GM23338 (cell line): ENCODE measurements at regions not wholly inside any gene's neighbourhood (a gene's known extent, or its start where the extent isn't known, plus 50 kb on each side); places are given as distances from the start of the nearest gene placed in this dataset.

Experiments
- CREB1 ChIP-seq: fragments of 250-450 bp; sonication (Bioruptor Pico); IDR thresholded peaks from 2 replicates; pipeline ENCODE4 v1.5.0; 2020; ENCODE audit warnings: low read depth, mild to moderate bottlenecking, moderate library complexity
- EZH2 ChIP-seq: fragments of 200-600 bp; sonication (generic); IDR thresholded peaks from one replicate; pipeline ENCODE4 v1.8.0; 2017; ENCODE audit warnings: antibody characterized with exemption, mild to moderate bottlenecking, low read depth; ENCODE audit not compliant: unreplicated experiment
- EZH2phosphoT487 ChIP-seq: fragments of 200-600 bp; sonication (generic); IDR thresholded peaks from one replicate; pipeline ENCODE4 v1.8.1; 2018; ENCODE audit warnings: antibody characterized with exemption; ENCODE audit not compliant: unreplicated experiment
- JUNB ChIP-seq: IDR thresholded peaks from one replicate; pipeline ENCODE4 v1.6.1; 2016; ENCODE audit warnings: antibody characterized with exemption; ENCODE audit not compliant: unreplicated experiment
- POLR2AphosphoS5 ChIP-seq: IDR thresholded peaks from 2 replicates; pipeline ENCODE4 v1.6.1; 2016; ENCODE audit warnings: antibody characterized with exemption, low read depth
- STAT1 ChIP-seq: IDR thresholded peaks from one replicate; pipeline ENCODE4 v1.6.1; 2016; ENCODE audit warnings: antibody characterized with exemption; ENCODE audit not compliant: unreplicated experiment
- ZNF114 ChIP-seq: fragments of 250-450 bp; sonication (Bioruptor Pico); IDR thresholded peaks from 2 replicates; pipeline ENCODE4 v1.5.0; 2020; ENCODE audit warnings: mild to moderate bottlenecking, moderate library complexity
- TF ChIP-seq, protein P1 (sequence below), 2 experiments: fragments of 200-600 bp in 1 of 2; sonication (generic) in 1 of 2; conservative IDR thresholded peaks; 2 replicates each; pipeline versions ENCODE4 v1.5.1 to v1.6.1; 2016 to 2017; ENCODE audit warnings: antibody characterized with exemption in 2 of 2, low read depth in 2 of 2, mild to moderate bottlenecking in 2 of 2, moderate library complexity in 1 of 2
- TF ChIP-seq, protein P2 (sequence below): IDR thresholded peaks from 2 replicates; pipeline ENCODE4 v1.6.1; 2016; ENCODE audit warnings: antibody characterized with exemption
- TF ChIP-seq, protein P3 (sequence below): IDR thresholded peaks from one replicate; pipeline ENCODE4 v1.6.1; 2018; ENCODE audit warnings: antibody characterized with exemption; ENCODE audit not compliant: unreplicated experiment
- TF ChIP-seq, protein P4 (sequence below): fragments of 250-450 bp; sonication (Bioruptor Pico); IDR thresholded peaks from 2 replicates; pipeline ENCODE4 v1.5.0; 2020; ENCODE audit warnings: mild to moderate bottlenecking, moderate library complexity

DNA sequence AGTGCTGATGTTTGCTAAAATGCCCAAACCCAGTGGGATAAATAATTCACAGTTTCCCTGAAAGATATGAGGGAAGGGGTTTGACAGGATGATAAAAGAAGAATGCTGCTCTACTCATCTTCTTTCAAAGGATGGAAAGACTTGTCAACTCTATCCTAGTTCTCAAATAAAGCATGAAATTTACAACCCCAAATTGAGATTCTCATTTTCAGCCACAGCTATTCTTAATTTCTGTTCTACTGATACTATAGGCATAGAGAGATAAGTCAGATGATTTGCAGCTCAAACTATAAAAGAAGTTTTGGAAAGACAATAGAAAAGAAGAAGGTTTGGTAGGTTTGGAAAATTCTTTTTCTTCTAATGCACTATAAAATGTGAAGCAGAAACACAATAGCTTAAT lies 542.6 kb downstream of the CSNK1G3 start:
- TF ChIP-seq, protein P1, sequence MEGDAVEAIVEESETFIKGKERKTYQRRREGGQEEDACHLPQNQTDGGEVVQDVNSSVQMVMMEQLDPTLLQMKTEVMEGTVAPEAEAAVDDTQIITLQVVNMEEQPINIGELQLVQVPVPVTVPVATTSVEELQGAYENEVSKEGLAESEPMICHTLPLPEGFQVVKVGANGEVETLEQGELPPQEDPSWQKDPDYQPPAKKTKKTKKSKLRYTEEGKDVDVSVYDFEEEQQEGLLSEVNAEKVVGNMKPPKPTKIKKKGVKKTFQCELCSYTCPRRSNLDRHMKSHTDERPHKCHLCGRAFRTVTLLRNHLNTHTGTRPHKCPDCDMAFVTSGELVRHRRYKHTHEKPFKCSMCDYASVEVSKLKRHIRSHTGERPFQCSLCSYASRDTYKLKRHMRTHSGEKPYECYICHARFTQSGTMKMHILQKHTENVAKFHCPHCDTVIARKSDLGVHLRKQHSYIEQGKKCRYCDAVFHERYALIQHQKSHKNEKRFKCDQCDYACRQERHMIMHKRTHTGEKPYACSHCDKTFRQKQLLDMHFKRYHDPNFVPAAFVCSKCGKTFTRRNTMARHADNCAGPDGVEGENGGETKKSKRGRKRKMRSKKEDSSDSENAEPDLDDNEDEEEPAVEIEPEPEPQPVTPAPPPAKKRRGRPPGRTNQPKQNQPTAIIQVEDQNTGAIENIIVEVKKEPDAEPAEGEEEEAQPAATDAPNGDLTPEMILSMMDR (conservative IDR thresholded peaks at IDR 0.05; ENCODE audit: low read depth in 2 of 2) = no peak
- TF ChIP-seq JUNB = no peak
- no peak for TF ChIP-seq EZH2
- TF ChIP-seq, protein P2, sequence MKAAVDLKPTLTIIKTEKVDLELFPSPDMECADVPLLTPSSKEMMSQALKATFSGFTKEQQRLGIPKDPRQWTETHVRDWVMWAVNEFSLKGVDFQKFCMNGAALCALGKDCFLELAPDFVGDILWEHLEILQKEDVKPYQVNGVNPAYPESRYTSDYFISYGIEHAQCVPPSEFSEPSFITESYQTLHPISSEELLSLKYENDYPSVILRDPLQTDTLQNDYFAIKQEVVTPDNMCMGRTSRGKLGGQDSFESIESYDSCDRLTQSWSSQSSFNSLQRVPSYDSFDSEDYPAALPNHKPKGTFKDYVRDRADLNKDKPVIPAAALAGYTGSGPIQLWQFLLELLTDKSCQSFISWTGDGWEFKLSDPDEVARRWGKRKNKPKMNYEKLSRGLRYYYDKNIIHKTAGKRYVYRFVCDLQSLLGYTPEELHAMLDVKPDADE = no peak
- TF ChIP-seq POLR2AphosphoS5 = no peak
- TF ChIP-seq CREB1 (CRISPR knock-in tag) = no peak
- TF ChIP-seq, protein P3, sequence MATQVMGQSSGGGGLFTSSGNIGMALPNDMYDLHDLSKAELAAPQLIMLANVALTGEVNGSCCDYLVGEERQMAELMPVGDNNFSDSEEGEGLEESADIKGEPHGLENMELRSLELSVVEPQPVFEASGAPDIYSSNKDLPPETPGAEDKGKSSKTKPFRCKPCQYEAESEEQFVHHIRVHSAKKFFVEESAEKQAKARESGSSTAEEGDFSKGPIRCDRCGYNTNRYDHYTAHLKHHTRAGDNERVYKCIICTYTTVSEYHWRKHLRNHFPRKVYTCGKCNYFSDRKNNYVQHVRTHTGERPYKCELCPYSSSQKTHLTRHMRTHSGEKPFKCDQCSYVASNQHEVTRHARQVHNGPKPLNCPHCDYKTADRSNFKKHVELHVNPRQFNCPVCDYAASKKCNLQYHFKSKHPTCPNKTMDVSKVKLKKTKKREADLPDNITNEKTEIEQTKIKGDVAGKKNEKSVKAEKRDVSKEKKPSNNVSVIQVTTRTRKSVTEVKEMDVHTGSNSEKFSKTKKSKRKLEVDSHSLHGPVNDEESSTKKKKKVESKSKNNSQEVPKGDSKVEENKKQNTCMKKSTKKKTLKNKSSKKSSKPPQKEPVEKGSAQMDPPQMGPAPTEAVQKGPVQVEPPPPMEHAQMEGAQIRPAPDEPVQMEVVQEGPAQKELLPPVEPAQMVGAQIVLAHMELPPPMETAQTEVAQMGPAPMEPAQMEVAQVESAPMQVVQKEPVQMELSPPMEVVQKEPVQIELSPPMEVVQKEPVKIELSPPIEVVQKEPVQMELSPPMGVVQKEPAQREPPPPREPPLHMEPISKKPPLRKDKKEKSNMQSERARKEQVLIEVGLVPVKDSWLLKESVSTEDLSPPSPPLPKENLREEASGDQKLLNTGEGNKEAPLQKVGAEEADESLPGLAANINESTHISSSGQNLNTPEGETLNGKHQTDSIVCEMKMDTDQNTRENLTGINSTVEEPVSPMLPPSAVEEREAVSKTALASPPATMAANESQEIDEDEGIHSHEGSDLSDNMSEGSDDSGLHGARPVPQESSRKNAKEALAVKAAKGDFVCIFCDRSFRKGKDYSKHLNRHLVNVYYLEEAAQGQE = no peak
- TF ChIP-seq EZH2phosphoT487 = no peak
- TF ChIP-seq, protein P4, sequence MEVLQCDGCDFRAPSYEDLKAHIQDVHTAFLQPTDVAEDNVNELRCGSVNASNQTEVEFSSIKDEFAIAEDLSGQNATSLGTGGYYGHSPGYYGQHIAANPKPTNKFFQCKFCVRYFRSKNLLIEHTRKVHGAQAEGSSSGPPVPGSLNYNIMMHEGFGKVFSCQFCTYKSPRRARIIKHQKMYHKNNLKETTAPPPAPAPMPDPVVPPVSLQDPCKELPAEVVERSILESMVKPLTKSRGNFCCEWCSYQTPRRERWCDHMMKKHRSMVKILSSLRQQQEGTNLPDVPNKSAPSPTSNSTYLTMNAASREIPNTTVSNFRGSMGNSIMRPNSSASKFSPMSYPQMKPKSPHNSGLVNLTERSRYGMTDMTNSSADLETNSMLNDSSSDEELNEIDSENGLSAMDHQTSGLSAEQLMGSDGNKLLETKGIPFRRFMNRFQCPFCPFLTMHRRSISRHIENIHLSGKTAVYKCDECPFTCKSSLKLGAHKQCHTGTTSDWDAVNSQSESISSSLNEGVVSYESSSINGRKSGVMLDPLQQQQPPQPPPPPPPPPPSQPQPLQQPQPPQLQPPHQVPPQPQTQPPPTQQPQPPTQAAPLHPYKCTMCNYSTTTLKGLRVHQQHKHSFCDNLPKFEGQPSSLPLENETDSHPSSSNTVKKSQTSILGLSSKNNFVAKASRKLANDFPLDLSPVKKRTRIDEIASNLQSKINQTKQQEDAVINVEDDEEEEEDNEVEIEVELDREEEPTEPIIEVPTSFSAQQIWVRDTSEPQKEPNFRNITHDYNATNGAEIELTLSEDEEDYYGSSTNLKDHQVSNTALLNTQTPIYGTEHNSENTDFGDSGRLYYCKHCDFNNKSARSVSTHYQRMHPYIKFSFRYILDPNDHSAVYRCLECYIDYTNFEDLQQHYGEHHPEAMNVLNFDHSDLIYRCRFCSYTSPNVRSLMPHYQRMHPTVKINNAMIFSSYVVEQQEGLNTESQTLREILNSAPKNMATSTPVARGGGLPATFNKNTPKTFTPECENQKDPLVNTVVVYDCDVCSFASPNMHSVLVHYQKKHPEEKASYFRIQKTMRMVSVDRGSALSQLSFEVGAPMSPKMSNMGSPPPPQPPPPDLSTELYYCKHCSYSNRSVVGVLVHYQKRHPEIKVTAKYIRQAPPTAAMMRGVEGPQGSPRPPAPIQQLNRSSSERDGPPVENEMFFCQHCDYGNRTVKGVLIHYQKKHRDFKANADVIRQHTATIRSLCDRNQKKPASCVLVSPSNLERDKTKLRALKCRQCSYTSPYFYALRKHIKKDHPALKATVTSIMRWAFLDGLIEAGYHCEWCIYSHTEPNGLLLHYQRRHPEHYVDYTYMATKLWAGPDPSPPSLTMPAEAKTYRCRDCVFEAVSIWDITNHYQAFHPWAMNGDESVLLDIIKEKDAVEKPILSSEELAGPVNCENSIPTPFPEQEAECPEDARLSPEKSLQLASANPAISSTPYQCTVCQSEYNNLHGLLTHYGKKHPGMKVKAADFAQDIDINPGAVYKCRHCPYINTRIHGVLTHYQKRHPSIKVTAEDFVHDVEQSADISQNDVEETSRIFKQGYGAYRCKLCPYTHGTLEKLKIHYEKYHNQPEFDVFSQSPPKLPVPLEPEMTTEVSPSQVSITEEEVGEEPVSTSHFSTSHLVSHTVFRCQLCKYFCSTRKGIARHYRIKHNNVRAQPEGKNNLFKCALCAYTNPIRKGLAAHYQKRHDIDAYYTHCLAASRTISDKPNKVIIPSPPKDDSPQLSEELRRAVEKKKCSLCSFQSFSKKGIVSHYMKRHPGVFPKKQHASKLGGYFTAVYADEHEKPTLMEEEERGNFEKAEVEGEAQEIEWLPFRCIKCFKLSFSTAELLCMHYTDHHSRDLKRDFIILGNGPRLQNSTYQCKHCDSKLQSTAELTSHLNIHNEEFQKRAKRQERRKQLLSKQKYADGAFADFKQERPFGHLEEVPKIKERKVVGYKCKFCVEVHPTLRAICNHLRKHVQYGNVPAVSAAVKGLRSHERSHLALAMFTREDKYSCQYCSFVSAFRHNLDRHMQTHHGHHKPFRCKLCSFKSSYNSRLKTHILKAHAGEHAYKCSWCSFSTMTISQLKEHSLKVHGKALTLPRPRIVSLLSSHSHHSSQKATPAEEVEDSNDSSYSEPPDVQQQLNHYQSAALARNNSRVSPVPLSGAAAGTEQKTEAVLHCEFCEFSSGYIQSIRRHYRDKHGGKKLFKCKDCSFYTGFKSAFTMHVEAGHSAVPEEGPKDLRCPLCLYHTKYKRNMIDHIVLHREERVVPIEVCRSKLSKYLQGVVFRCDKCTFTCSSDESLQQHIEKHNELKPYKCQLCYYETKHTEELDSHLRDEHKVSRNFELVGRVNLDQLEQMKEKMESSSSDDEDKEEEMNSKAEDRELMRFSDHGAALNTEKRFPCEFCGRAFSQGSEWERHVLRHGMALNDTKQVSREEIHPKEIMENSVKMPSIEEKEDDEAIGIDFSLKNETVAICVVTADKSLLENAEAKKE (CRISPR knock-in tag) = no peak
- no peak for TF ChIP-seq ZNF114 (CRISPR knock-in tag)
- no peak for TF ChIP-seq STAT1
